ENCODE measurements at regions not wholly inside any gene's neighbourhood (a gene's known extent, or its start where the extent isn't known, plus 50 kb on each side); places are given as distances from the start of the nearest gene placed in this dataset.

DNA sequence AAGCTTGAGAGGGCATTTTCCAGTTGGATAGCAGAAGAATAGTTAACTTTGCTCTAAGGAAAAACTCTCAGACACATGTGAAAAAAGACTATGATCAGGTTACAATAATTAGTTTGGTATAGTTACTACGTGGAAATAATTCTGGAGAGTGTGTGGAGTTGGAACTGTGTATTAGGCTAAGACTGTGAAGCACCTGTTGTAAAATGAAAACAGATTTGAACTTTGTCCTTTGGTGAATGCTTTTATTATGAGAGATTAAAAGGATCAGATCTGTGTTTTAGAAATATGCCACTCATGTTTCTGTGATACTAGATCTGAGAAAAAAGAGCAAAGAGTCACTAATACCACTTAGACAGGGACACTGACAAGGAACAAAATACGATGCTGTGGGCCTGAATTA is 807.5 kb upstream of the ATXN8OS start:
- Histone ChIP-seq H3K4me1 (ENCODE audit: control insufficient read depth in 1 of 2, insufficient read depth in 2 of 2, low read depth in 1 of 2, low read length in 1 of 2) (no peaks in the 10 kb centered on the region), H4K20me1 (ENCODE audit: insufficient read depth) (no peaks in the 10 kb centered on the region), H3F3A (replicated peaks; ENCODE audit: insufficient read depth) (no peaks in the 10 kb centered on the region), H3K9me2 (no peaks in the 10 kb centered on the region), H3K36me3 (replicated peaks in 1 of 2; ENCODE audit: control insufficient read depth in 1 of 2, insufficient read depth in 2 of 2, low read length in 1 of 2) (no peaks in the 10 kb centered on the region), H3K27me3 (ENCODE audit: insufficient read depth) (no peaks in the 10 kb centered on the region), H3K79me2 (ENCODE audit: insufficient read depth) (no peaks in the 10 kb centered on the region), H3K4me3 (ENCODE audit: low read depth in 2 of 2, low read length in 1 of 2) (no peak overlapping the region), H3K27ac (ENCODE audit: low read depth in 2 of 2, low read length in 1 of 2) (no peak overlapping the region), H3K9ac (no peak overlapping the region), H3K4me2 (no peak overlapping the region), H2AFZ (ENCODE audit: low read depth) (no peak overlapping the region), H3K9me3 (no peaks in the 10 kb centered on the region; the same call in 1 of the 2 replicates)
- ChIA-PET POLR2A (no interaction called here), CTCF (no interaction called here)
- DNase-seq, result no peak
- TF ChIP-seq NRF1 (IDR thresholded peaks at IDR 0.05; ENCODE audit: low read depth, low read length) (no peak), SMC3 (IDR thresholded peaks at IDR 0.05; ENCODE audit: low read depth, low read length) (no peak), TEAD4 (IDR thresholded peaks at IDR 0.05; ENCODE audit: borderline replicate concordance, insufficient read depth) (no peak), GATA2 (CRISPR knock-in tag; IDR thresholded peaks at IDR 0.05) (no peak), EP300 (IDR thresholded peaks at IDR 0.05; ENCODE audit: borderline replicate concordance in 1 of 2, low read depth in 1 of 2, low read length in 1 of 2) (no peak), JUND (IDR thresholded peaks at IDR 0.05) (no peak), TCF12 (IDR thresholded peaks at IDR 0.05) (no peak), POLR2AphosphoS5 (IDR thresholded peaks at IDR 0.05; ENCODE audit: low read depth, low read length) (no peak), USF2 (IDR thresholded peaks at IDR 0.05; ENCODE audit: borderline replicate concordance, low read depth, low read length) (no peak), GABPA (IDR thresholded peaks at IDR 0.05; ENCODE audit: low read depth) (no peak), RAD21 (IDR thresholded peaks at IDR 0.05; ENCODE audit: low read length) (no peak), FOSL2 (IDR thresholded peaks at IDR 0.05; ENCODE audit: borderline replicate concordance, low read depth) (no peak), PBX3 (IDR thresholded peaks at IDR 0.05) (no peak), IRF3 (IDR thresholded peaks at IDR 0.05; ENCODE audit: low read depth, low read length) (no peak), MXI1 (IDR thresholded peaks at IDR 0.05; ENCODE audit: low read depth, low read length) (no peak), RXRA (IDR thresholded peaks at IDR 0.05; ENCODE audit: borderline replicate concordance, low read depth) (no peak), CHD2 (IDR thresholded peaks at IDR 0.05; ENCODE audit: low read length, partially characterized antibody) (no peak)
- TF ChIP-seq, protein P1, sequence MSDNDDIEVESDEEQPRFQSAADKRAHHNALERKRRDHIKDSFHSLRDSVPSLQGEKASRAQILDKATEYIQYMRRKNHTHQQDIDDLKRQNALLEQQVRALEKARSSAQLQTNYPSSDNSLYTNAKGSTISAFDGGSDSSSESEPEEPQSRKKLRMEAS (IDR thresholded peaks at IDR 0.05; ENCODE audit: low read depth), result no peak
- WGBS (ENCODE audit: low lambda C conversion rate), result 17% methylated on average over 2 of the region's 2 CpGs

All from SK-N-SH (cell line).